Peyer's patch (tissue), 4 donors: ENCODE measurements at regions not wholly inside any gene's neighbourhood (a gene's known extent, or its start where the extent isn't known, plus 50 kb on each side); places are given as distances from the start of the nearest gene placed in this dataset.

ENCODE experiments used
- POLR2A ChIP-seq, 2 donors: fragments of 450-650 bp; IDR thresholded peaks; one replicate each; pipeline ENCODE4 v1.5.1; 2017; ENCODE audit warnings: antibody characterized with exemption in 2 of 2, mild to moderate bottlenecking in 2 of 2, moderate library complexity in 2 of 2
- TF ChIP-seq, protein P1 (sequence below), 6 experiments: fragments of 450-650 bp in 4 of 6; fragments of 200-600 bp in 2 of 6; sonication (generic) in 1 of 6; IDR thresholded peaks; one replicate each; pipeline ENCODE4 v1.5.1; 2017 to 2019; ENCODE audit warnings: antibody characterized with exemption in 6 of 6, mild to moderate bottlenecking in 3 of 6, moderate library complexity in 1 of 6

DNA sequence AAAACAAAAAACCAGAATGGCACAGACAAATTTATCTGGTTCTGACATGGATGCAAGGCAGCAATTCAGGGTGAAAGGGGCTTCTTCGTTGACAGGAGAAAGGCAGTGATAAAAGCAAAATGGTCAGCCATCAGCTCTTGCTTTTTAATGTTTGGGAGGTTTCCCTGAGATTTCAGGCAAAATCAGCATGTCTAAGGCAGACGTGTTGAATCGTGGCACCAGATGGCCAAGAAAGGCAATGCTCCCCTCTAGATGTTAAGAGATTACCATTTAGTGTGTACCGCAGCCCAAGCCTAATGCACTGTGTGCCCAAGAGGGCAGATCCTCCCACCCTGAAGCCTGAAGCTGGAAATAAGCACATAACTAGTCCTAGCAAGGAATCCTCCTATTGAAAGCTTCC, 88.8 kb upstream of the GALNT18 start:
- TF ChIP-seq, protein P1, sequence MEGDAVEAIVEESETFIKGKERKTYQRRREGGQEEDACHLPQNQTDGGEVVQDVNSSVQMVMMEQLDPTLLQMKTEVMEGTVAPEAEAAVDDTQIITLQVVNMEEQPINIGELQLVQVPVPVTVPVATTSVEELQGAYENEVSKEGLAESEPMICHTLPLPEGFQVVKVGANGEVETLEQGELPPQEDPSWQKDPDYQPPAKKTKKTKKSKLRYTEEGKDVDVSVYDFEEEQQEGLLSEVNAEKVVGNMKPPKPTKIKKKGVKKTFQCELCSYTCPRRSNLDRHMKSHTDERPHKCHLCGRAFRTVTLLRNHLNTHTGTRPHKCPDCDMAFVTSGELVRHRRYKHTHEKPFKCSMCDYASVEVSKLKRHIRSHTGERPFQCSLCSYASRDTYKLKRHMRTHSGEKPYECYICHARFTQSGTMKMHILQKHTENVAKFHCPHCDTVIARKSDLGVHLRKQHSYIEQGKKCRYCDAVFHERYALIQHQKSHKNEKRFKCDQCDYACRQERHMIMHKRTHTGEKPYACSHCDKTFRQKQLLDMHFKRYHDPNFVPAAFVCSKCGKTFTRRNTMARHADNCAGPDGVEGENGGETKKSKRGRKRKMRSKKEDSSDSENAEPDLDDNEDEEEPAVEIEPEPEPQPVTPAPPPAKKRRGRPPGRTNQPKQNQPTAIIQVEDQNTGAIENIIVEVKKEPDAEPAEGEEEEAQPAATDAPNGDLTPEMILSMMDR (IDR thresholded peaks at IDR 0.05) = no peak
- no peak for TF ChIP-seq POLR2A (IDR thresholded peaks at IDR 0.05)
